GM06990 (cell line): ENCODE measurements at regions not wholly inside any gene's neighbourhood (a gene's known extent, or its start where the extent isn't known, plus 50 kb on each side); places are given as distances from the start of the nearest gene placed in this dataset.

Source experiments
- DNase-seq: peaks from one replicate; pipeline ENCODE4 v3.0.0-alpha.2; 2011; ENCODE audit not compliant: insufficient read length; ENCODE audit errors: extremely low read depth
- H3K27me3 ChIP-seq: replicated peaks from 2 replicates; pipeline ENCODE4 v1.6.0; 2011; ENCODE audit warnings: low read length; ENCODE audit not compliant: control insufficient read depth, insufficient read depth
- H3K36me3 ChIP-seq: 2 replicates; pipeline ENCODE4 v1.5.1; 2011; ENCODE audit warnings: low read length; ENCODE audit not compliant: control insufficient read depth, insufficient read depth
- H3K4me3 ChIP-seq: replicated peaks from 2 replicates; pipeline ENCODE4 v1.5.1; 2011; ENCODE audit warnings: low read depth, mild to moderate bottlenecking, control low read depth, low read length
- TF ChIP-seq, protein P1 (sequence below): IDR thresholded peaks from 2 replicates; pipeline ENCODE4 v1.5.1; 2011; ENCODE audit warnings: low read length, control low read depth, mild to moderate bottlenecking, inconsistent platforms; ENCODE audit not compliant: insufficient read depth, poor library complexity, severe bottlenecking

DNA sequence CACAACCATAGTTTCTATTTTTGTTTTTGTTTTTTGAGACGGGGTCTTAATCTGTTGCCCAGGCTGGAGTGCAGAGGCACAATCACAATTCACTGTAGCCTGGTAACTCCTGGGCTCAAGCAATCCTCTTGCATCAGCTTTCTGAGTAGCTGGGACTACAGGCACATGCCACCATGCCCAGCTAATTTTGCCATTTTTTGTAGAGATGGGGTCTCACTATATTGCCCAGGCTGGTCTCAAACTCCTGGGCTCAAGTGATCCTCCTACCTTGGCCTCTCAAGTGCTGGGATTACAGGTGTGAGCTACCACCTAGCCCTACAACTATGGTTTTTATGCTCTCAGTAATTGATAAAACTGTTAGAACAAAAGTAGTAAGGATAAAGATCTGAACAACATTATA, 147.5 kb upstream of the SHB start:
- TF ChIP-seq, protein P1, sequence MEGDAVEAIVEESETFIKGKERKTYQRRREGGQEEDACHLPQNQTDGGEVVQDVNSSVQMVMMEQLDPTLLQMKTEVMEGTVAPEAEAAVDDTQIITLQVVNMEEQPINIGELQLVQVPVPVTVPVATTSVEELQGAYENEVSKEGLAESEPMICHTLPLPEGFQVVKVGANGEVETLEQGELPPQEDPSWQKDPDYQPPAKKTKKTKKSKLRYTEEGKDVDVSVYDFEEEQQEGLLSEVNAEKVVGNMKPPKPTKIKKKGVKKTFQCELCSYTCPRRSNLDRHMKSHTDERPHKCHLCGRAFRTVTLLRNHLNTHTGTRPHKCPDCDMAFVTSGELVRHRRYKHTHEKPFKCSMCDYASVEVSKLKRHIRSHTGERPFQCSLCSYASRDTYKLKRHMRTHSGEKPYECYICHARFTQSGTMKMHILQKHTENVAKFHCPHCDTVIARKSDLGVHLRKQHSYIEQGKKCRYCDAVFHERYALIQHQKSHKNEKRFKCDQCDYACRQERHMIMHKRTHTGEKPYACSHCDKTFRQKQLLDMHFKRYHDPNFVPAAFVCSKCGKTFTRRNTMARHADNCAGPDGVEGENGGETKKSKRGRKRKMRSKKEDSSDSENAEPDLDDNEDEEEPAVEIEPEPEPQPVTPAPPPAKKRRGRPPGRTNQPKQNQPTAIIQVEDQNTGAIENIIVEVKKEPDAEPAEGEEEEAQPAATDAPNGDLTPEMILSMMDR, result no peak
- Histone ChIP-seq H3K4me3 (no peak overlapping the region), H3K27me3 (no peaks in the 10 kb centered on the region; the same call in 1 of the 2 replicates), H3K36me3 (no peaks in the 10 kb centered on the region)
- no peak for DNase-seq

DNA sequence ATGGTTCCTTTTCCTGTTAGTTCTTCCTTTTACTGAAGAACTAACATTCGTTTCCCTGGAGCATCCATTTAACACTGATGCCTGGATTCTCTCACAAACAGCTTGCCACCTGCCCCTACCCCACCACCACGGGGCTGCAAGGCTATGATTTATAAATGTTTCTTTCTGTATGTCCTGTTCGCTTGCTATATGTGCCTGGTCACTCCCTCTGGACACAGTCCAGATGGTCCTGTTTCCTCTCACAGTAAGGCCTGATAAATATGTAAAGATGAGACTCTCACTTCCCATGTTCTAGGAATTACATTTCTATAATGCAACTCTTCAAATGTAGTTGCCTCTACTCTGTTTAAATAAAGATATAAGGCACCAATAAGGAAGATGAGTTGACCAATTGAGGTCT, 146.4 kb upstream of the SHB start:
- no peak for DNase-seq
- no peaks in the 10 kb centered on the region for H3K36me3 ChIP-seq
- no peaks in the 10 kb centered on the region; the same call in 1 of the 2 replicates for H3K27me3 ChIP-seq
- H3K4me3 ChIP-seq, result no peak overlapping the region
- TF ChIP-seq, protein P1, result no peak

DNA sequence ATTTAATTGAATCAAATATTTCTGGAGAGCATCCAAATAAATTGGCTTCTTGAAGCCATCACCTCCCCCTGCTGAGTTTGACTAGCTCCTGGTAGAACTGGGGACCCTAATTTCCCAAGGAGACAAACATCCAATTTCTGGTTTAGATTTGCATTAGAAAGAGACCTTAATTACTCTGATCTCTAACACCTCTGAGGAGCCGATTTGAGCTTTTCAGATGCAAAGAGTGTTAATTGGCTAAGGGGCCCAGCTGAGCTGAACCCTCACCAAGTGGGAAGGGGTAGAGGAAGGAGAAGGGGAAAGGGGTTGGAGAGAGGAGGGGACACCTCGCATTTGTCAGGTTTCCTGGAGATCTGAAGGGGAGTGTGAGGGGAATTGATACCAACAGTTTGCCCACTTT, 145.4 kb upstream of the SHB start:
- H3K27me3 ChIP-seq, result no peaks in the 10 kb centered on the region; the same call in 1 of the 2 replicates
- no peak overlapping the region for H3K4me3 ChIP-seq
- H3K36me3 ChIP-seq, result no peaks in the 10 kb centered on the region
- TF ChIP-seq, protein P1, result no peak
- DNase-seq, result no peak

DNA sequence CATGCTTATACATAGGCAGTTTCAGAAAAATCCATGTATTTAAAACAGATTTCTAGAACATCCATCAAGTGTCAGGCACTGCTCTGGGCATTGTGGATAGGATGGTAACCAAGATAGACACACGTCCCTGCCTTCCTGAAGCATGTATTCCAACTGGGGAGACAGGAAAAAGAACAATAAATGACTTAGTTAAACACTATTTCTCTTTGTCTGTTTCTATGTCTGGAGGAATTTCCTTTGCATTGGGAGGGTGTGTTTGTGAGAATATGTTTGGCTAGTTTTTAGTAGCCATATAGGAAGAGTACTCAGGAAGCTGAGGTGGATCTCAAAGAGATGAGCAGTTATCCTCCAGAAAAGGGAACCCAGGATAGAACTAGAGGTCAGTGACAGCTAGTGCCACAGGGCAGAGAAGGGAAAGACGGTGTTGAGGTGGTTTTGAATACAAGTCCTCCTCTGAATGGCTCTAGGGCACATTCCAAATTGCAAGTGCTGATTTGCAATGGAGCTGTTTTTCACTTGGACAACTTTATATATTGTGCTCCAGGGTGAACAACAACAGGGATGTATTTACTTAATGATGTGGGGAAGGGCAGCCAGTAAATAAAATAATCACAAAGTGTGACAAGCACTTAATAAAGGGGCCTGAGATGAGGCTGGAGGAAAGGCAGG, 144.7 kb upstream of the SHB start:
- no peaks in the 10 kb centered on the region; the same call in 1 of the 2 replicates for H3K27me3 ChIP-seq
- no peak for DNase-seq
- TF ChIP-seq, protein P1, result no peak
- no peak overlapping the region for H3K4me3 ChIP-seq
- H3K36me3 ChIP-seq, result no peaks in the 10 kb centered on the region

DNA sequence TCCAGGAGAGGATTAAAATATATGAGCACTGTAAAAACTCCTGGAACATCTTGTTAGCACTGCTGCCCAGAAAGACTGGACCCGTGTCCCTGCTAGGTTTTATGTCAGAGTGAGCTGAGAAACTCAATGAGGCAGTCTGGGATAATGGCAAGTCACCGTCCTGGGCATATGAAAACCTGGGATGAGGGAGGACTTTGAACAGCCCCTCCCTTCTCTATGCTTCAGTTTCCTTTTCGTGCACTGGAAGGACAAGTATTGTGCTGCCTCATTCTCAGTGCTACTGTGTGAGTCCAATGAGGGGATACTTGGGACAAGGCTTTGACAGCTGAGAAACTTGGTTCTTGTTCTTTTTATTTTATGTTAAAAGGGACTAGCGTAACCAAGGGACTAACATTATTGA, 143.0 kb upstream of the SHB start:
- TF ChIP-seq, protein P1, result no peak
- Histone ChIP-seq H3K4me3 (no peak overlapping the region), H3K36me3 (no peaks in the 10 kb centered on the region), H3K27me3 (no peaks in the 10 kb centered on the region; the same call in 1 of the 2 replicates)
- DNase-seq, result no peak
